ENCODE measurements at regions not wholly inside any gene's neighbourhood (a gene's known extent, or its start where the extent isn't known, plus 50 kb on each side); places are given as distances from the start of the nearest gene placed in this dataset.

- DNase-seq (ENCODE audit: low spot score), result no peak
Measured at GRCh38 chr12:93177208-93178153, 200.2 kb upstream of the NUDT4 start.

GRCh38 chr12:93178154-93178878 lies 199.4 kb upstream of the NUDT4 start:
- no peak for DNase-seq (ENCODE audit: low spot score)

- no peak for DNase-seq (ENCODE audit: low spot score)
Measured at GRCh38 chr12:93179792-93180191, 197.9 kb upstream of the NUDT4 start.

GRCh38 chr12:93180566-93180965 lies 197.2 kb upstream of the NUDT4 start:
- DNase-seq (ENCODE audit: low spot score), result no peak

- DNase-seq (ENCODE audit: low spot score), result no peak
Measured at GRCh38 chr12:93181409-93181965, 196.2 kb upstream of the NUDT4 start.

GRCh38 chr12:93183940-93184671 lies 193.6 kb upstream of the NUDT4 start:
- no peak for DNase-seq (ENCODE audit: low spot score)

GRCh38 chr12:93184672-93185368 lies 192.9 kb upstream of the NUDT4 start:
- no peak for DNase-seq (ENCODE audit: low spot score)

GRCh38 chr12:93185369-93185741 lies 192.4 kb upstream of the NUDT4 start:
- DNase-seq (ENCODE audit: low spot score), result no peak

GRCh38 chr12:93186131-93186530 lies 191.6 kb upstream of the NUDT4 start:
- no peak for DNase-seq (ENCODE audit: low spot score)

GRCh38 chr12:93186621-93187020 lies 191.1 kb upstream of the NUDT4 start:
- no peak for DNase-seq (ENCODE audit: low spot score)

GRCh38 chr12:93191423-93191822 lies 186.3 kb upstream of the NUDT4 start:
- no peak for DNase-seq (ENCODE audit: low spot score)

GRCh38 chr12:93191956-93192355 lies 185.8 kb upstream of the NUDT4 start:
- no peak for DNase-seq (ENCODE audit: low spot score)

GRCh38 chr12:93192878-93193277 lies 184.8 kb upstream of the NUDT4 start:
- DNase-seq (ENCODE audit: low spot score), result no peak

- no peak for DNase-seq (ENCODE audit: low spot score)
Measured at GRCh38 chr12:93195511-93195910, 182.2 kb upstream of the NUDT4 start.

GRCh38 chr12:93197067-93197593 lies 180.6 kb upstream of the NUDT4 start:
- DNase-seq (ENCODE audit: low spot score), result no peak

GRCh38 chr12:93198086-93198485 lies 179.6 kb upstream of the NUDT4 start:
- DNase-seq (ENCODE audit: low spot score), result no peak

GRCh38 chr12:93199831-93200236 lies 177.9 kb upstream of the NUDT4 start:
- DNase-seq (ENCODE audit: low spot score), result no peak

GRCh38 chr12:93200291-93200917 lies 177.3 kb upstream of the NUDT4 start:
- no peak for DNase-seq (ENCODE audit: low spot score)

GRCh38 chr12:93201990-93202389 lies 175.7 kb upstream of the NUDT4 start:
- DNase-seq (ENCODE audit: low spot score), result no peak

- no peak for DNase-seq (ENCODE audit: low spot score)
Measured at GRCh38 chr12:93202688-93203087, 175.0 kb upstream of the NUDT4 start.

- no peak for DNase-seq (ENCODE audit: low spot score)
Measured at GRCh38 chr12:93203361-93203760, 174.4 kb upstream of the NUDT4 start.
